GM21360 (cell line): ENCODE measurements at regions not wholly inside any gene's neighbourhood (a gene's known extent, or its start where the extent isn't known, plus 50 kb on each side); places are given as distances from the start of the nearest gene placed in this dataset.
"Not testable (repeated sequence)": the region's sequence is repeated elsewhere in the genome, so short reads cannot be mapped to it uniquely, and the experiment has no call there.

Experiments used
- ATAC-seq: cut with Tn5 transposase; IDR thresholded peaks from one replicate; pipeline ENCODE4 v1.9.1; 2021; ENCODE audit warnings: mild to moderate bottlenecking, moderate library complexity; ENCODE audit not compliant: unreplicated experiment

GRCh38 chr10:30703446-30703845 is 73.9 kb upstream of the LYZL2 start:
- ATAC-seq: not testable (repeated sequence)

- ATAC-seq: no peak
Measured at GRCh38 chr10:30702860-30703259, 73.3 kb upstream of the LYZL2 start.

- peak; percentile 59 for ATAC-seq
Measured at GRCh38 chr10:30701451-30702173, 72.1 kb upstream of the LYZL2 start.

- no peak for ATAC-seq
Measured at GRCh38 chr10:30697806-30698205, 68.3 kb upstream of the LYZL2 start.

GRCh38 chr10:30697221-30697620 is 67.7 kb upstream of the LYZL2 start:
- not testable (repeated sequence) for ATAC-seq

- not testable (repeated sequence) for ATAC-seq
Measured at GRCh38 chr10:30696416-30697185, 67.0 kb upstream of the LYZL2 start.

- ATAC-seq: not testable (repeated sequence)
Measured at GRCh38 chr10:30695481-30696236, 66.1 kb upstream of the LYZL2 start.

- ATAC-seq: no peak
Measured at GRCh38 chr10:30694518-30695228, 65.1 kb upstream of the LYZL2 start.

GRCh38 chr10:30691639-30692015 is 62.1 kb upstream of the LYZL2 start:
- ATAC-seq: no peak

GRCh38 chr10:30690948-30691638 is 61.5 kb upstream of the LYZL2 start:
- not testable (repeated sequence) for ATAC-seq

GRCh38 chr10:30688456-30688855 is 58.9 kb upstream of the LYZL2 start:
- ATAC-seq: no peak

GRCh38 chr10:30687698-30688213 is 58.2 kb upstream of the LYZL2 start:
- ATAC-seq: no peak

- ATAC-seq: no peak
Measured at GRCh38 chr10:30686708-30687107, 57.2 kb upstream of the LYZL2 start.

GRCh38 chr10:30683496-30683895 is 53.9 kb upstream of the LYZL2 start:
- ATAC-seq: no peak

GRCh38 chr10:30682377-30683199 is 53.0 kb upstream of the LYZL2 start:
- not testable (repeated sequence) for ATAC-seq

- ATAC-seq: no peak
Measured at GRCh38 chr10:30680908-30681307, 51.4 kb upstream of the LYZL2 start.
